HCT116 (cell line): ENCODE measurements at regions not wholly inside any gene's neighbourhood (a gene's known extent, or its start where the extent isn't known, plus 50 kb on each side); places are given as distances from the start of the nearest gene placed in this dataset.

Experiments
- ATAC-seq: fragments of 200-7000 bp; cut with Tn5 transposase; 2 replicates; pipeline ENCODE4 v1.9.1; 2020; ENCODE audit warnings: mild to moderate bottlenecking, moderate library complexity
- BruUV-seq: library from RNA; stranded (reverse); fragments of 400-500 nt; replicated peaks from 2 replicates; lab custom pipeline; 2021; lab: Mats Ljungman, UMichigan
- CTCF ChIA-PET: fragments of 300-600 bp; sonication (Branson Sonifier 250); formaldehyde crosslinking; loops from one replicate; lab custom pipeline; 2021; ENCODE audit warnings: antibody characterized with exemption; lab: Charles Lee
- POLR2A ChIA-PET: fragments of 300-600, 350-600 bp; sonication (Branson Sonifier 250); formaldehyde crosslinking; loops from one replicate; lab custom pipeline; 2021; ENCODE audit warnings: antibody characterized with exemption; lab: Charles Lee
- RAD21 ChIA-PET, 2 experiments: fragments of 300-600 bp; sonication (Branson Sonifier 250); formaldehyde crosslinking; loops; one replicate each; lab custom pipeline; 2023; ENCODE audit warnings: low total read pairs in 2 of 2; ENCODE audit not compliant: uncharacterized antibody in 2 of 2, unreplicated experiment in 2 of 2, low non-redundant PET in 1 of 2; lab: Charles Lee
- DNase-seq: peaks from one replicate; pipeline ENCODE4 v3.0.0-alpha.2; 2010; ENCODE audit warnings: low read depth, low spot score
- H2AFZ ChIP-seq: fragments of 200-600 bp; shearing (Covaris generic), sonication (generic); 2 replicates; pipeline ENCODE4 v1.6.1; 2017; ENCODE audit warnings: low read depth, mixed run types, mixed read lengths, antibody characterized with exemption, low read length; ENCODE audit not compliant: poor library complexity, severe bottlenecking
- H3K27ac ChIP-seq: 2 replicates; pipeline ENCODE4 v1.5.1; 2012; ENCODE audit warnings: low read depth, low read length
- H3K27me3 ChIP-seq: fragments of 200-600 bp; sonication (generic); 2 replicates; pipeline ENCODE4 v1.6.1; 2016; ENCODE audit warnings: mixed run types, low read length, mixed read lengths; ENCODE audit not compliant: insufficient read depth
- H3K36me3 ChIP-seq, 2 experiments: fragments of 200-500 bp in 1 of 2; fragments of 200-600 bp in 1 of 2; sonication (Bioruptor generic) in 1 of 2; sonication (generic) in 1 of 2; 2 replicates each; pipeline versions ENCODE4 v1.5.1 to v1.6.1; 2014 to 2016; ENCODE audit warnings: low read length in 2 of 2, inconsistent platforms in 1 of 2, mixed read lengths in 1 of 2, mixed run types in 1 of 2; ENCODE audit not compliant: insufficient read depth in 2 of 2, control insufficient read depth in 1 of 2
- H3K4me1 ChIP-seq, 2 experiments: fragments of 200-600 bp in 1 of 2; sonication (generic) in 1 of 2; 2 replicates each; pipeline versions ENCODE4 v1.5.1 to v1.6.1; 2012 to 2017; ENCODE audit warnings: low read length in 2 of 2, inconsistent platforms in 1 of 2, mild to moderate bottlenecking in 1 of 2, mixed read lengths in 1 of 2, mixed run types in 1 of 2, moderate library complexity in 1 of 2; ENCODE audit not compliant: insufficient read depth in 2 of 2, control insufficient read depth in 1 of 2
- H3K4me2 ChIP-seq: fragments of 200-600 bp; sonication (generic); 2 replicates; pipeline ENCODE4 v1.6.1; 2017; ENCODE audit warnings: mixed run types, low read length, mixed read lengths
- H3K4me3 ChIP-seq, 2 experiments: fragments of 200-600 bp in 1 of 2; sonication (generic) in 1 of 2; replicated peaks in 1 of 2; 2 replicates each; pipeline ENCODE4 v1.5.1; 2011 to 2016; ENCODE audit warnings: low read length in 2 of 2, control low read depth in 1 of 2, low read depth in 1 of 2, mild to moderate bottlenecking in 1 of 2, mixed read lengths in 1 of 2, mixed run types in 1 of 2
- H3K79me2 ChIP-seq: fragments of 200-600 bp; sonication (generic); 2 replicates; pipeline ENCODE4 v1.6.1; 2017; ENCODE audit warnings: mild to moderate bottlenecking, mixed run types, low read length, moderate library complexity, mixed read lengths; ENCODE audit not compliant: insufficient read depth
- H3K9ac ChIP-seq: fragments of 200-600 bp; sonication (generic); 2 replicates; pipeline ENCODE4 v1.6.1; 2016; ENCODE audit warnings: low read length, mixed read lengths
- H3K9me2 ChIP-seq: fragments of 200-600 bp; sonication (generic), shearing (Covaris generic); 2 replicates; pipeline ENCODE4 v1.6.1; 2017; ENCODE audit warnings: mixed run types, mild to moderate bottlenecking, moderate library complexity; ENCODE audit not compliant: insufficient read depth
- H3K9me3 ChIP-seq, 2 experiments: fragments of 200-500 bp in 1 of 2; fragments of 200-600 bp in 1 of 2; sonication (Bioruptor generic) in 1 of 2; sonication (generic) in 1 of 2; 2 replicates each; pipeline ENCODE4 v1.6.1; 2014 to 2017; ENCODE audit warnings: low read length in 2 of 2, mixed read lengths in 2 of 2, inconsistent platforms in 1 of 2, low read depth in 1 of 2, mild to moderate bottlenecking in 1 of 2, mixed run types in 1 of 2, moderate library complexity in 1 of 2; ENCODE audit not compliant: control insufficient read depth in 1 of 2, insufficient read depth in 1 of 2
- H4K20me1 ChIP-seq: fragments of 200-600 bp; sonication (generic), shearing (Covaris generic); 2 replicates; pipeline ENCODE4 v1.6.1; 2017; ENCODE audit warnings: mixed run types, mild to moderate bottlenecking, moderate library complexity; ENCODE audit not compliant: insufficient read depth
- ATF3 ChIP-seq: IDR thresholded peaks from 2 replicates; pipeline ENCODE4 v1.6.1; 2012
- CEBPB ChIP-seq: IDR thresholded peaks from 2 replicates; pipeline ENCODE4 v1.6.1; 2012; ENCODE audit warnings: low read depth
- FOSL1 ChIP-seq: IDR thresholded peaks from 2 replicates; pipeline ENCODE4 v1.6.1; 2012; ENCODE audit warnings: low read depth
- POLR2A ChIP-seq: IDR thresholded peaks from 2 replicates; pipeline ENCODE4 v1.7.0; 2011; ENCODE audit warnings: borderline replicate concordance; ENCODE audit not compliant: insufficient read depth, insufficient read length; ENCODE audit errors: extremely low read depth
- RAD21 ChIP-seq: IDR thresholded peaks from 2 replicates; pipeline ENCODE4 v1.6.1; 2012; ENCODE audit warnings: low read depth, mild to moderate bottlenecking
- SIN3A ChIP-seq: IDR thresholded peaks from 2 replicates; pipeline ENCODE4 v1.6.1; 2012; ENCODE audit warnings: low read depth
- SP1 ChIP-seq: IDR thresholded peaks from 2 replicates; pipeline ENCODE4 v1.6.1; 2012; ENCODE audit warnings: low read depth
- TCF7L2 ChIP-seq: IDR thresholded peaks from 2 replicates; pipeline ENCODE4 v1.7.0; 2011; ENCODE audit warnings: borderline replicate concordance, inconsistent platforms; ENCODE audit not compliant: insufficient read depth, insufficient read length; ENCODE audit errors: extremely low read depth
- YY1 ChIP-seq: IDR thresholded peaks from 2 replicates; pipeline ENCODE4 v1.6.1; 2011; ENCODE audit warnings: low read length, low read depth, moderate library complexity, mild to moderate bottlenecking; ENCODE audit not compliant: insufficient replicate concordance; ENCODE audit errors: extremely low read depth
- ZFX ChIP-seq: fragments of 450-650 bp; IDR thresholded peaks from 2 replicates; pipeline ENCODE4 v1.6.1; 2017
- intact Hi-C: fragments of 100-400 bp; cut with micrococcal nuclease; formaldehyde crosslinking; loops from 2 replicates; pipeline ENCODE4 v1.10.0; 2022
- TF ChIP-seq, protein P1 (sequence below): IDR thresholded peaks from 2 replicates; pipeline ENCODE4 v1.6.1; 2012; ENCODE audit warnings: low read depth

GRCh38 chr5:159539678-159540077 lies 209.4 kb upstream of the IL12B start:
- no peak for DNase-seq
- Histone ChIP-seq H3K79me2 (no peaks in the 10 kb centered on the region), H3K9me3 (no peaks in the 10 kb centered on the region), H3K4me2 (no peak overlapping the region), H3K4me3 (no peak overlapping the region), H4K20me1 (no peaks in the 10 kb centered on the region), H3K27ac (no peak overlapping the region), H2AFZ (no peak overlapping the region), H3K36me3 (no peaks in the 10 kb centered on the region), H3K9ac (no peak overlapping the region), H3K4me1 (peaks cover 0 to 7% of the 10 kb centered on the region in 2 experiments; a peak in 1 of 4 replicates), H3K9me2 (no peaks in the 10 kb centered on the region), H3K27me3 (no peaks in the 10 kb centered on the region)
- TF ChIP-seq TCF7L2 (no peak), YY1 (no peak), POLR2A (no peak), FOSL1 (no peak), SIN3A (no peak), RAD21 (no peak), CEBPB (no peak)
- no peak for ATAC-seq
- RAD21 ChIA-PET: no interaction called here
- CTCF ChIA-PET: no interaction called here
- POLR2A ChIA-PET: no interaction called here
- intact Hi-C loops: no loop called here
- BruUV-seq: no TSS peak

GRCh38 chr5:159543326-159543725 lies 213.0 kb upstream of the IL12B start:
- no peak overlapping the region for H3K4me3 ChIP-seq

More at GRCh38 chr5:159543326-159543725, 213.0 kb upstream of the IL12B start:
- no peaks in the 10 kb centered on the region for H3K9me3 ChIP-seq
- ChIA-PET POLR2A (no interaction called here), RAD21 (no interaction called here), CTCF (no interaction called here)
- no peak for TF ChIP-seq SP1
- TF ChIP-seq ATF3: no peak
- no peak for TF ChIP-seq POLR2A
- TF ChIP-seq SIN3A: no peak
- TF ChIP-seq, protein P1, sequence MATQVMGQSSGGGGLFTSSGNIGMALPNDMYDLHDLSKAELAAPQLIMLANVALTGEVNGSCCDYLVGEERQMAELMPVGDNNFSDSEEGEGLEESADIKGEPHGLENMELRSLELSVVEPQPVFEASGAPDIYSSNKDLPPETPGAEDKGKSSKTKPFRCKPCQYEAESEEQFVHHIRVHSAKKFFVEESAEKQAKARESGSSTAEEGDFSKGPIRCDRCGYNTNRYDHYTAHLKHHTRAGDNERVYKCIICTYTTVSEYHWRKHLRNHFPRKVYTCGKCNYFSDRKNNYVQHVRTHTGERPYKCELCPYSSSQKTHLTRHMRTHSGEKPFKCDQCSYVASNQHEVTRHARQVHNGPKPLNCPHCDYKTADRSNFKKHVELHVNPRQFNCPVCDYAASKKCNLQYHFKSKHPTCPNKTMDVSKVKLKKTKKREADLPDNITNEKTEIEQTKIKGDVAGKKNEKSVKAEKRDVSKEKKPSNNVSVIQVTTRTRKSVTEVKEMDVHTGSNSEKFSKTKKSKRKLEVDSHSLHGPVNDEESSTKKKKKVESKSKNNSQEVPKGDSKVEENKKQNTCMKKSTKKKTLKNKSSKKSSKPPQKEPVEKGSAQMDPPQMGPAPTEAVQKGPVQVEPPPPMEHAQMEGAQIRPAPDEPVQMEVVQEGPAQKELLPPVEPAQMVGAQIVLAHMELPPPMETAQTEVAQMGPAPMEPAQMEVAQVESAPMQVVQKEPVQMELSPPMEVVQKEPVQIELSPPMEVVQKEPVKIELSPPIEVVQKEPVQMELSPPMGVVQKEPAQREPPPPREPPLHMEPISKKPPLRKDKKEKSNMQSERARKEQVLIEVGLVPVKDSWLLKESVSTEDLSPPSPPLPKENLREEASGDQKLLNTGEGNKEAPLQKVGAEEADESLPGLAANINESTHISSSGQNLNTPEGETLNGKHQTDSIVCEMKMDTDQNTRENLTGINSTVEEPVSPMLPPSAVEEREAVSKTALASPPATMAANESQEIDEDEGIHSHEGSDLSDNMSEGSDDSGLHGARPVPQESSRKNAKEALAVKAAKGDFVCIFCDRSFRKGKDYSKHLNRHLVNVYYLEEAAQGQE: no peak
- TF ChIP-seq ZFX: no peak
- DNase-seq (no peak), ATAC-seq (no peak)
- no peak overlapping the region for H3K27ac ChIP-seq
- H4K20me1 ChIP-seq: no peaks in the 10 kb centered on the region
- H3K9me2 ChIP-seq: no peaks in the 10 kb centered on the region
- no peaks in the 10 kb centered on the region for H3K27me3 ChIP-seq
- H3K4me1 ChIP-seq: peaks cover 0 to 7% of the 10 kb centered on the region in 2 experiments; a peak in 1 of 4 replicates
- no peaks in the 10 kb centered on the region for H3K36me3 ChIP-seq
- intact Hi-C loops: no loop called here
- no peaks in the 10 kb centered on the region for H3K79me2 ChIP-seq
- H3K9ac ChIP-seq: no peak overlapping the region
- no peak overlapping the region for H2AFZ ChIP-seq
- BruUV-seq: no TSS peak
- no peak overlapping the region for H3K4me2 ChIP-seq
